Activated CD8-positive, alpha-beta T cell treated with anti-CD3 and anti-CD28 coated beads for 36 hours (primary cell): ENCODE measurements at regions not wholly inside any gene's neighbourhood (a gene's known extent, or its start where the extent isn't known, plus 50 kb on each side); places are given as distances from the start of the nearest gene placed in this dataset.

Experiments used
- ATAC-seq: fragments of 200-7000 bp; cut with Tn5 transposase; one replicate; pipeline ENCODE4 v1.10.0; 2021; ENCODE audit warnings: mild to moderate bottlenecking, moderate library complexity
- CTCF ChIA-PET: fragments of 350-600 bp; sonication (Branson Sonifier 250); formaldehyde crosslinking; loops from one replicate; lab custom pipeline; 2021; ENCODE audit warnings: antibody characterized with exemption; lab: Charles Lee
- POLR2A ChIA-PET: fragments of 350-600 bp; sonication (Branson Sonifier 250); formaldehyde crosslinking; loops from one replicate; lab custom pipeline; 2021; ENCODE audit warnings: antibody characterized with exemption; lab: Charles Lee
- DNase-seq: peaks from one replicate; pipeline ENCODE4 v3.0.0-alpha.2; 2020
- H3K27ac Mint-ChIP-seq: one replicate; pipeline ENCODE4 v1.8.0; 2021; ENCODE audit warnings: mild to moderate bottlenecking, mixed read lengths
- H3K27me3 Mint-ChIP-seq: one replicate; pipeline ENCODE4 v1.8.0; 2021; ENCODE audit warnings: mixed read lengths
- H3K36me3 Mint-ChIP-seq: one replicate; pipeline ENCODE4 v1.8.0; 2021; ENCODE audit warnings: low read depth, mixed read lengths
- H3K4me1 Mint-ChIP-seq: one replicate; pipeline ENCODE4 v1.8.0; 2021; ENCODE audit warnings: low read depth, mixed read lengths
- H3K4me3 Mint-ChIP-seq: one replicate; pipeline ENCODE4 v1.8.0; 2021; ENCODE audit warnings: mild to moderate bottlenecking, moderate library complexity, mixed read lengths
- H3K9me3 Mint-ChIP-seq: one replicate; pipeline ENCODE4 v1.8.0; 2021; ENCODE audit warnings: mixed read lengths
- intact Hi-C: fragments of 100-400 bp; cut with micrococcal nuclease; formaldehyde crosslinking; loops from one replicate; pipeline ENCODE4 v1.10.0; 2022
- TF ChIP-seq, protein P1 (sequence below): fragments of 200-600 bp; IDR thresholded peaks from one replicate; pipeline ENCODE4 v1.8.0; 2022; ENCODE audit warnings: antibody characterized with exemption, mild to moderate bottlenecking

- Mint-ChIP-seq H3K27ac (no peak overlapping the region), H3K4me3 (no peak overlapping the region), H3K4me1 (no peaks in the 10 kb centered on the region), H3K36me3 (no peaks in the 10 kb centered on the region), H3K27me3 (peaks cover 3% of the 10 kb centered on the region), H3K9me3 (no peaks in the 10 kb centered on the region)
- ATAC-seq (no peak), DNase-seq (no peak)
- TF ChIP-seq, protein P1, sequence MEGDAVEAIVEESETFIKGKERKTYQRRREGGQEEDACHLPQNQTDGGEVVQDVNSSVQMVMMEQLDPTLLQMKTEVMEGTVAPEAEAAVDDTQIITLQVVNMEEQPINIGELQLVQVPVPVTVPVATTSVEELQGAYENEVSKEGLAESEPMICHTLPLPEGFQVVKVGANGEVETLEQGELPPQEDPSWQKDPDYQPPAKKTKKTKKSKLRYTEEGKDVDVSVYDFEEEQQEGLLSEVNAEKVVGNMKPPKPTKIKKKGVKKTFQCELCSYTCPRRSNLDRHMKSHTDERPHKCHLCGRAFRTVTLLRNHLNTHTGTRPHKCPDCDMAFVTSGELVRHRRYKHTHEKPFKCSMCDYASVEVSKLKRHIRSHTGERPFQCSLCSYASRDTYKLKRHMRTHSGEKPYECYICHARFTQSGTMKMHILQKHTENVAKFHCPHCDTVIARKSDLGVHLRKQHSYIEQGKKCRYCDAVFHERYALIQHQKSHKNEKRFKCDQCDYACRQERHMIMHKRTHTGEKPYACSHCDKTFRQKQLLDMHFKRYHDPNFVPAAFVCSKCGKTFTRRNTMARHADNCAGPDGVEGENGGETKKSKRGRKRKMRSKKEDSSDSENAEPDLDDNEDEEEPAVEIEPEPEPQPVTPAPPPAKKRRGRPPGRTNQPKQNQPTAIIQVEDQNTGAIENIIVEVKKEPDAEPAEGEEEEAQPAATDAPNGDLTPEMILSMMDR: no peak
- POLR2A ChIA-PET: no interaction called here
- CTCF ChIA-PET: no interaction called here
- intact Hi-C loops: no loop called here
Measured at GRCh38 chr1:223012176-223012788, 130.8 kb downstream of the TLR5 start.

DNA sequence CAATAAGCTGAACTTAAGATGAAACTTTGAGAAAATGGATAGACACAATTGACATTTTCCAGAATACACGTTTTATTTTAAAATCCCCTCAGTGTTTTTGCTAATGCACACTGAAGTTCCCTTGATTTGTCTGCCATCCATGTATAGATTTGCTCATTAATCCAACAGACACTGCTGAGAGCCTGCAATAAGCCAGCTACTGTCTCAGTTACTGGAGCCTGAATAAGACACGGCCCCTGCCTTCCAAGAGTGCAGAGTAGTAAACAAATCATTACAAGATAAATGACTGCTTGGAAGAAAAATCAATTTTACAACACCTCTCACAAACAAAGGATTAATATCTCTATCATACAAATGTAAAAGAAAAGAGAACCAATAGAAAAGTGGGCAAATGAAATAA, 130.1 kb downstream of the TLR5 start:
- TF ChIP-seq, protein P1: no peak
- no peak for ATAC-seq
- intact Hi-C loops: no loop called here
- H3K36me3 Mint-ChIP-seq: no peaks in the 10 kb centered on the region
- no peak overlapping the region for H3K4me3 Mint-ChIP-seq
- DNase-seq: no peak
- CTCF ChIA-PET: interaction anchor here (1.8 kb wide), 1 partner anchor 111 kb away, joined by 4 read pairs; no protein-coding TSS in a partner anchor
- no peaks in the 10 kb centered on the region for H3K4me1 Mint-ChIP-seq
- POLR2A ChIA-PET: no interaction called here
- H3K9me3 Mint-ChIP-seq: no peaks in the 10 kb centered on the region
- H3K27ac Mint-ChIP-seq: no peak overlapping the region
- H3K27me3 Mint-ChIP-seq: peaks cover 3% of the 10 kb centered on the region

DNA sequence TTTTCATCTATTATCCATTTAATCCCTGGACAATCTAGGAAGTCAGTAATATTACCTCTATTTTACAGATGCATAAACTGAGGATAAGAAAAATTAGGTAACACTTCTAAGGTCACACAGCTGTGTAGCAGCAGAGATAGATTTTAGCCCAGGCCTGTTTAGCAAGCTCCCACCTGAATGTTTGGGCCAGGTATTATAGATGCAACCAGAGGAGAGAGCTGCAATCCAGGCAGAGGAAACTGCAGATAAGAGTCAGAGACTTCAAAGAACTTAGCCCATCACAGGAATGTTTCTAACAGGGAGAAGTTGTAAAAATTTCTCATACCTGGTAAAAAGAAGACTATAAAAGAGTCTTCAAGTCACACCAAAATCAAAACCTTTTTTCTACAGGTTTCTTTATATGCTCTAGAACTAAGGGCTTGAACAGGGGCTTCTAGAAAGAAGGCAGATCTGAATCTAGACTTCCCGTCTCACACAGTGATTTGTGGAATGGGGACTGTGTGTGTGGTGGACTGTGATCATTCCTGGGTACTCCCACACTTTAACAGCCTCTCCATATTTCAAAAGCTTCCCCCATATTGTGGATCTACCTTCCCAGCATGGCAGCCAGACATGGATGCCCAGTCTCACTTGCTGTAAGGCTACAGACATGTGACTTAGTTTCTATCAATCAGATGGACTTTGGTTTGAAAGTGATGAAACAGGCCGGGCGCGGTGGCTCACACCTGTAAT, 128.7 kb downstream of the TLR5 start:
- Mint-ChIP-seq H3K36me3 (no peaks in the 10 kb centered on the region), H3K4me1 (no peaks in the 10 kb centered on the region), H3K27me3 (peaks cover 3% of the 10 kb centered on the region), H3K9me3 (no peaks in the 10 kb centered on the region), H3K4me3 (no peak overlapping the region), H3K27ac (no peak overlapping the region)
- ATAC-seq: no peak
- no peak for DNase-seq
- intact Hi-C loops: no loop called here
- TF ChIP-seq, protein P1: no peak
- ChIA-PET CTCF (interaction anchor here (1.8 kb wide), 1 partner anchor 110 kb away, joined by 4 read pairs; no protein-coding TSS in a partner anchor), POLR2A (interaction anchor here (1.4 kb wide), 1 partner anchor 21 kb away, joined by 3 read pairs; no protein-coding TSS in a partner anchor)

GRCh38 chr1:223016381-223016780, 126.7 kb downstream of the TLR5 start:
- H3K4me3 Mint-ChIP-seq: no peak overlapping the region
- H3K27me3 Mint-ChIP-seq: peaks cover 2% of the 10 kb centered on the region
- DNase-seq: no peak
- no peaks in the 10 kb centered on the region for H3K9me3 Mint-ChIP-seq
- H3K27ac Mint-ChIP-seq: no peak overlapping the region
- H3K36me3 Mint-ChIP-seq: no peaks in the 10 kb centered on the region
- no peak for ATAC-seq
- TF ChIP-seq, protein P1: no peak
- POLR2A ChIA-PET: no interaction called here
- H3K4me1 Mint-ChIP-seq: no peaks in the 10 kb centered on the region
- CTCF ChIA-PET: no interaction called here
- intact Hi-C loops: no loop called here

GRCh38 chr1:223016890-223017289, 126.2 kb downstream of the TLR5 start:
- ATAC-seq: no peak
- TF ChIP-seq, protein P1: no peak
- H3K4me1 Mint-ChIP-seq: no peaks in the 10 kb centered on the region

More at GRCh38 chr1:223016890-223017289, 126.2 kb downstream of the TLR5 start:
- DNase-seq: no peak
- ChIA-PET POLR2A (no interaction called here), CTCF (no interaction called here)
- Mint-ChIP-seq H3K9me3 (no peaks in the 10 kb centered on the region), H3K27ac (no peak overlapping the region), H3K4me3 (no peak overlapping the region), H3K36me3 (no peaks in the 10 kb centered on the region), H3K27me3 (peaks cover 2% of the 10 kb centered on the region)
- intact Hi-C loops: no loop called here
